H1 (cell line): ENCODE measurements at regions not wholly inside any gene's neighbourhood (a gene's known extent, or its start where the extent isn't known, plus 50 kb on each side); places are given as distances from the start of the nearest gene placed in this dataset.

ENCODE experiments used
- CTCF ChIA-PET: fragments of 300-600 bp; sonication (Branson Sonifier 250); formaldehyde crosslinking; loops from one replicate; lab custom pipeline; 2021; ENCODE audit not compliant: partially characterized antibody; lab: Charles Lee
- POLR2A ChIA-PET: fragments of 300-600 bp; sonication (Branson Sonifier 250); formaldehyde crosslinking; loops from one replicate; lab custom pipeline; 2021; ENCODE audit warnings: inconsistent platforms; ENCODE audit not compliant: partially characterized antibody; lab: Charles Lee
- DNase-seq, 2 experiments: peaks; one replicate each; pipeline versions ENCODE4 v3.0.0 to v3.0.0-alpha.2; 2010 to 2022; ENCODE audit warnings: low spot score in 2 of 2, low read depth in 1 of 2, mixed read lengths in 1 of 2
- FAIRE-seq: peaks from 2 replicates; lab custom pipeline; 2011; peaks lifted over from hg19 to GRCh38; lab: Jason Lieb, UNC
- H2AFZ ChIP-seq: 2 replicates; pipeline ENCODE4 v1.8.1; 2012; ENCODE audit warnings: low read length, inconsistent platforms
- H2AK5ac ChIP-seq: 2 replicates; pipeline ENCODE4 v1.6.1; 2013; ENCODE audit warnings: low read depth, low read length
- H2BK120ac ChIP-seq: replicated peaks from 2 replicates; pipeline ENCODE3; 2013; ENCODE audit warnings: low read depth, low read length, inconsistent platforms
- H2BK12ac ChIP-seq: 2 replicates; pipeline ENCODE4 v1.6.1; 2013; ENCODE audit warnings: low read depth, low read length
- H2BK15ac ChIP-seq: 2 replicates; pipeline ENCODE4 v1.6.1; 2013; ENCODE audit warnings: low read length
- H2BK20ac ChIP-seq: 2 replicates; pipeline ENCODE4 v1.6.1; 2013; ENCODE audit warnings: low read length
- H2BK5ac ChIP-seq: 2 replicates; pipeline ENCODE4 v1.6.1; 2013; ENCODE audit warnings: low read depth, low read length
- H3K14ac ChIP-seq: 2 replicates; pipeline ENCODE4 v1.6.1; 2013; ENCODE audit warnings: inconsistent platforms; ENCODE audit not compliant: insufficient read length
- H3K18ac ChIP-seq: 2 replicates; pipeline ENCODE4 v1.6.1; 2013; ENCODE audit warnings: low read length; ENCODE audit errors: extremely low read depth
- H3K23ac ChIP-seq: 2 replicates; pipeline ENCODE4 v1.6.1; 2013; ENCODE audit warnings: inconsistent platforms; ENCODE audit not compliant: insufficient read length
- H3K23me2 ChIP-seq: 2 replicates; pipeline ENCODE4 v1.6.1; 2013; ENCODE audit warnings: low read depth, low read length
- H3K27ac ChIP-seq: 2 replicates; pipeline ENCODE4 v1.6.1; 2011; ENCODE audit warnings: low read depth, low read length, inconsistent platforms
- H3K27me3 ChIP-seq, 4 experiments: replicated peaks in 1 of 4; 1 replicate in 1 of 4; 2 replicates in 3 of 4; pipeline versions ENCODE4 v1.6.1 to v1.8.1; 2011 to 2013; ENCODE audit warnings: low read length in 3 of 4, mild to moderate bottlenecking in 3 of 4, inconsistent platforms in 2 of 4, mixed read lengths in 2 of 4, moderate library complexity in 1 of 4; ENCODE audit not compliant: control insufficient read depth in 3 of 4, insufficient read depth in 3 of 4; ENCODE audit errors: extremely low read depth in 1 of 4
- H3K36me3 ChIP-seq, 4 experiments: 2 replicates each; pipeline versions ENCODE4 v1.6.1 to v1.8.1; 2011 to 2013; ENCODE audit warnings: mild to moderate bottlenecking in 4 of 4, low read length in 3 of 4, moderate library complexity in 2 of 4, control low read depth in 1 of 4, inconsistent platforms in 1 of 4; ENCODE audit not compliant: insufficient read depth in 4 of 4, control insufficient read depth in 2 of 4
- H3K4ac ChIP-seq: replicated peaks from 2 replicates; pipeline ENCODE3; 2013; ENCODE audit warnings: low read length, low read depth, mixed read lengths, inconsistent platforms; ENCODE audit not compliant: insufficient read length
- H3K4me1 ChIP-seq, 4 experiments: replicated peaks in 1 of 4; 1 replicate in 1 of 4; 2 replicates in 3 of 4; pipeline versions ENCODE4 v1.6.1 to v1.8.1; 2011 to 2013; ENCODE audit warnings: low read length in 3 of 4, inconsistent platforms in 2 of 4, mixed read lengths in 1 of 4; ENCODE audit not compliant: insufficient read depth in 4 of 4, control insufficient read depth in 3 of 4
- H3K4me2 ChIP-seq, 2 experiments: 2 replicates each; pipeline versions ENCODE4 v1.6.1 to v1.8.1; 2011 to 2013; ENCODE audit warnings: low read depth in 2 of 2, low read length in 2 of 2, control low read depth in 1 of 2, inconsistent platforms in 1 of 2, mild to moderate bottlenecking in 1 of 2; ENCODE audit not compliant: insufficient read depth in 1 of 2
- H3K4me3 ChIP-seq, 4 experiments: fragments of 200-600, 300-600 bp in 1 of 4; sonication (generic), shearing (Covaris generic), sonication (Bioruptor Twin) in 1 of 4; 2 replicates each; pipeline versions ENCODE4 v1.5.1 to v1.8.1; 2011 to 2016; ENCODE audit warnings: low read length in 4 of 4, low read depth in 3 of 4, control low read depth in 2 of 4, inconsistent platforms in 2 of 4, mild to moderate bottlenecking in 2 of 4, mixed read lengths in 1 of 4, moderate library complexity in 1 of 4; ENCODE audit not compliant: insufficient read depth in 2 of 4; ENCODE audit errors: extremely low read depth in 1 of 4
- H3K56ac ChIP-seq: replicated peaks from 2 replicates; pipeline ENCODE3; 2013; ENCODE audit warnings: low read depth, mild to moderate bottlenecking, mixed read lengths, low read length, inconsistent platforms; ENCODE audit not compliant: insufficient read length
- H3K79me1 ChIP-seq: 2 replicates; pipeline ENCODE4 v1.6.1; 2013; ENCODE audit warnings: low read depth, low read length, control low read depth
- H3K79me2 ChIP-seq, 2 experiments: 2 replicates each; pipeline versions ENCODE4 v1.6.1 to v1.8.1; 2012 to 2013; ENCODE audit warnings: low read length in 2 of 2, mild to moderate bottlenecking in 2 of 2, inconsistent platforms in 1 of 2; ENCODE audit not compliant: insufficient read depth in 2 of 2, control insufficient read depth in 1 of 2
- H3K9ac ChIP-seq, 4 experiments: replicated peaks in 1 of 4; 1 replicate in 1 of 4; 2 replicates in 3 of 4; pipeline versions ENCODE4 v1.6.1 to v1.8.1; 2011 to 2013; ENCODE audit warnings: low read depth in 3 of 4, low read length in 3 of 4, control low read depth in 2 of 4, mild to moderate bottlenecking in 2 of 4, moderate library complexity in 2 of 4, inconsistent platforms in 1 of 4; ENCODE audit errors: extremely low read depth in 1 of 4
- H3K9me3 ChIP-seq, 2 experiments: 2 replicates each; pipeline versions ENCODE4 v1.6.1 to v1.8.1; 2012 to 2013; ENCODE audit warnings: mild to moderate bottlenecking in 2 of 2, moderate library complexity in 2 of 2, control low read depth in 1 of 2, inconsistent platforms in 1 of 2, low read depth in 1 of 2, low read length in 1 of 2, mixed read lengths in 1 of 2; ENCODE audit not compliant: insufficient read depth in 2 of 2
- H4K20me1 ChIP-seq, 2 experiments: replicated peaks in 1 of 2; 2 replicates each; pipeline versions ENCODE3 to v1.8.1; 2011 to 2013; ENCODE audit warnings: inconsistent platforms in 2 of 2, low read length in 2 of 2, mild to moderate bottlenecking in 1 of 2; ENCODE audit not compliant: insufficient read depth in 2 of 2, control insufficient read depth in 1 of 2
- H4K5ac ChIP-seq: 2 replicates; pipeline ENCODE4 v1.6.1; 2013; ENCODE audit warnings: low read length, low read depth, mixed read lengths, inconsistent platforms; ENCODE audit not compliant: insufficient read length
- H4K8ac ChIP-seq: 2 replicates; pipeline ENCODE4 v1.8.0; 2013; ENCODE audit warnings: mild to moderate bottlenecking, moderate library complexity, low read length, inconsistent platforms; ENCODE audit not compliant: insufficient read depth; ENCODE audit errors: extremely low read depth
- H4K91ac ChIP-seq: replicated peaks from 2 replicates; pipeline ENCODE3; 2013; ENCODE audit warnings: low read length, mixed read lengths, inconsistent platforms; ENCODE audit not compliant: insufficient read length
- ATF2 ChIP-seq: IDR thresholded peaks from 2 replicates; pipeline ENCODE4 v1.6.1; 2012; ENCODE audit warnings: low read length, inconsistent platforms
- ATF3 ChIP-seq: IDR thresholded peaks from 2 replicates; pipeline ENCODE4 v1.6.1; 2011; ENCODE audit warnings: low read depth, mild to moderate bottlenecking, low read length; ENCODE audit not compliant: insufficient read depth
- CHD2 ChIP-seq: IDR thresholded peaks from 2 replicates; pipeline ENCODE4 v1.6.1; 2012; ENCODE audit warnings: low read length, improper control_type of control experiment
- CREB1 ChIP-seq: IDR thresholded peaks from 2 replicates; pipeline ENCODE4 v1.6.1; 2012; ENCODE audit warnings: inconsistent platforms
- E2F6 ChIP-seq: IDR thresholded peaks from 2 replicates; pipeline ENCODE4 v1.6.1; 2012; ENCODE audit warnings: inconsistent platforms
- EGR1 ChIP-seq: IDR thresholded peaks from 2 replicates; pipeline ENCODE4 v1.6.1; 2011; ENCODE audit warnings: low read depth, low read length, borderline replicate concordance
- SIX5 ChIP-seq: IDR thresholded peaks from 2 replicates; pipeline ENCODE4 v1.6.1; 2011; ENCODE audit warnings: mild to moderate bottlenecking, low read depth, low read length
- SP2 ChIP-seq: IDR thresholded peaks from 2 replicates; pipeline ENCODE4 v1.6.1; 2012; ENCODE audit warnings: mild to moderate bottlenecking, low read length, inconsistent platforms
- SRF ChIP-seq: IDR thresholded peaks from 2 replicates; pipeline ENCODE4 v1.6.1; 2011; ENCODE audit warnings: mild to moderate bottlenecking, low read depth, low read length, moderate library complexity
- TAF1 ChIP-seq: IDR thresholded peaks from 2 replicates; pipeline ENCODE4 v1.6.1; 2011; ENCODE audit warnings: mild to moderate bottlenecking, low read depth, low read length
- TAF7 ChIP-seq: optimal IDR thresholded peaks from 2 replicates; pipeline ENCODE3; 2011; ENCODE audit warnings: low read depth, mild to moderate bottlenecking, inconsistent platforms, low read length, moderate library complexity, borderline replicate concordance
- YY1 ChIP-seq: IDR thresholded peaks from 2 replicates; pipeline ENCODE4 v1.6.1; 2011; ENCODE audit warnings: low read depth, mild to moderate bottlenecking, low read length
- WGBS, 2 experiments: shearing (Covaris generic) in 1 of 2; methylation state at CpG; one replicate each; pipeline versions ENCODE4 v1.1.6 to v1.1.7; 2013 to 2015; ENCODE audit warnings: low lambda C conversion rate in 2 of 2, mixed read lengths in 2 of 2, inconsistent platforms in 1 of 2, low coverage in 1 of 2, missing lambda C conversion rate in 1 of 2; ENCODE audit not compliant: insufficient replicate concordance in 2 of 2, insufficient coverage in 1 of 2, insufficient read length in 1 of 2; ENCODE audit errors: extremely low coverage in 1 of 2, missing lambda C conversion rate in 1 of 2; 5-methylcytosine and 5-hydroxymethylcytosine counted together

GRCh38 chr2:40751981-40752380 is 300.1 kb upstream of the SLC8A1 start:
- H3K4me2 ChIP-seq: no peak overlapping the region
- no peak overlapping the region for H3K18ac ChIP-seq
- ChIA-PET POLR2A (no interaction called here), CTCF (no interaction called here)
- H2BK20ac ChIP-seq: no peak overlapping the region
- no peak overlapping the region for H2BK5ac ChIP-seq
- H2AK5ac ChIP-seq: no peak overlapping the region
- H3K36me3 ChIP-seq: no peaks in the 10 kb centered on the region
- FAIRE-seq (no peak), DNase-seq (no peak)
- H4K5ac ChIP-seq: no peak overlapping the region
- H3K9me3 ChIP-seq: no peaks in the 10 kb centered on the region
- no peaks in the 10 kb centered on the region for H3K27me3 ChIP-seq
- H2BK12ac ChIP-seq: no peak overlapping the region
- H2AFZ ChIP-seq: no peak overlapping the region
- H3K79me1 ChIP-seq: no peaks in the 10 kb centered on the region
- H3K23me2 ChIP-seq: no peaks in the 10 kb centered on the region
- no peaks in the 10 kb centered on the region for H3K4me1 ChIP-seq
- H3K56ac ChIP-seq: no peak overlapping the region
- H3K79me2 ChIP-seq: no peaks in the 10 kb centered on the region
- no peak overlapping the region for H2BK120ac ChIP-seq
- H4K20me1 ChIP-seq: no peaks in the 10 kb centered on the region
- H3K4ac ChIP-seq: no peak overlapping the region
- H3K4me3 ChIP-seq: no peak overlapping the region
- H3K27ac ChIP-seq: no peak overlapping the region
- H4K91ac ChIP-seq: no peak overlapping the region
- H4K8ac ChIP-seq: no peak overlapping the region
- no peak overlapping the region for H3K9ac ChIP-seq
- no peak overlapping the region for H3K23ac ChIP-seq
- no peak overlapping the region for H2BK15ac ChIP-seq
- 84% methylated on average over 1 of the region's 1 CpG; no CpG with 5 or more reads in 1 of the 2 experiments for WGBS, 2 experiments
- no peak overlapping the region for H3K14ac ChIP-seq
- no peak for TF ChIP-seq CREB1
- no peak for TF ChIP-seq SIX5
- no peak for TF ChIP-seq TAF7
- no peak for TF ChIP-seq EGR1
- no peak for TF ChIP-seq YY1
- no peak for TF ChIP-seq CHD2
- no peak for TF ChIP-seq TAF1
- TF ChIP-seq E2F6: no peak
- no peak for TF ChIP-seq SP2
- no peak for TF ChIP-seq ATF3
- no peak for TF ChIP-seq SRF
- no peak for TF ChIP-seq ATF2
